ENCODE measurements at regions not wholly inside any gene's neighbourhood (a gene's known extent, or its start where the extent isn't known, plus 50 kb on each side); places are given as distances from the start of the nearest gene placed in this dataset.
"Not testable (repeated sequence)": the region's sequence is repeated elsewhere in the genome, so short reads cannot be mapped to it uniquely, and the experiment has no call there.

DNA sequence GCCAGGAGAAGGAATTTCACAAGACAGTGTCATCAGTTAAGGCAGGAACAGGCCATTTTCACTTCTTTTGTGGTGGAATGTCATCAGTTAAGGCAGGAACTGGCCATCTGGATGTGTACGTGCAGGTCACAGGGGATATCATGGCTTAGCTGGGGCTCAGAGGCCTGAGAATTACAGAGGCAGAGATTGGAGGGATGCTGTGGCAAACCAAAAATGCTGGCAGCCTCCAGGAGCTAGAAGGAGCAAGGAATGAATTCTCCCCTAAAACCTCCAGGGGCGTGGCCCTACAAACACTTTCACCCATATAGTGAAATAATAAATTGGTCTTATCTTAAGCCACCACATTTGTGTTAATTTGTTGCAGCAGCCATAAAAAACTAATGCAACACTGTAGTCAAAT lies 557.0 kb downstream of the ZNF385D start:
- not testable (repeated sequence) for H3K36me3 Mint-ChIP-seq, DNase-seq, H3K9me3 Mint-ChIP-seq, H3K27me3 Mint-ChIP-seq, H3K27ac Mint-ChIP-seq, H3K4me1 Mint-ChIP-seq, H3K4me3 Mint-ChIP-seq

DNA sequence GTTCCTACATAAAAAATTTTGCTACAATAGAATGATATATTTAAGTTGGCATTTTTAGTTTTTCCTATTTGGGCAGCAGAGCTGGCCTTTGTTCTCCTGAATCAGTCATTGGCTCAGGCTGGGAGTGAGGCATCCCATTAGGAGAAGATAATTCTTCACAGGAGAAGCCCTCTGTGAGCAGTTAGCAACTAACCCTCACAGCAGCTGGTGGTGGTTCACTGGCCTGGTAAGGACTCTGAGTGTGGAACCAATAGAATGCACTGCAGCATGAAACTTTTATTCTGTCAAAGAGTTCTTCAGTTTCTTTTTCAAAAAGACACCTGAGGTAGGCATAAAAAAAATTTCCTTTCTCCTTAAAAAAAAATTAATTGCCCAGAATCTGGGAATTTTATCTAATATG lies 562.6 kb downstream of the ZNF385D start:
- H3K36me3 Mint-ChIP-seq, result no peaks in the 10 kb centered on the region

GRCh38 chr3:21185816-21186314 lies 565.1 kb downstream of the ZNF385D start:
- H3K9me3 Mint-ChIP-seq, result peaks cover 7% of the 10 kb centered on the region
- no peak overlapping the region for H3K4me3 Mint-ChIP-seq
- no peak for DNase-seq
- no peak overlapping the region for H3K27ac Mint-ChIP-seq
- no peaks in the 10 kb centered on the region for H3K4me1 Mint-ChIP-seq
- H3K36me3 Mint-ChIP-seq, result no peaks in the 10 kb centered on the region
- H3K27me3 Mint-ChIP-seq, result no peaks in the 10 kb centered on the region

More for the DNA sequence above, 562.6 kb downstream of the ZNF385D start:
- Mint-ChIP-seq H3K27ac (no peak overlapping the region), H3K9me3 (peaks cover 13% of the 10 kb centered on the region), H3K27me3 (no peaks in the 10 kb centered on the region), H3K4me3 (no peak overlapping the region), H3K4me1 (no peaks in the 10 kb centered on the region)
- DNase-seq, result no peak

- Mint-ChIP-seq H3K4me1 (no peaks in the 10 kb centered on the region), H3K9me3 (peaks cover 27% of the 10 kb centered on the region), H3K27me3 (no peaks in the 10 kb centered on the region), H3K4me3 (no peak overlapping the region), H3K27ac (no peak overlapping the region), H3K36me3 (peaks cover 2% of the 10 kb centered on the region)
- no peak for DNase-seq
These were observed 576.5 kb downstream of the ZNF385D start for GRCh38 chr3:21174461-21174860.

- Mint-ChIP-seq H3K27me3 (no peaks in the 10 kb centered on the region), H3K4me3 (no peak overlapping the region), H3K9me3 (peaks cover 10% of the 10 kb centered on the region), H3K27ac (no peak overlapping the region), H3K4me1 (no peaks in the 10 kb centered on the region), H3K36me3 (no peaks in the 10 kb centered on the region)
- DNase-seq, result no peak
These were observed 580.0 kb downstream of the ZNF385D start for GRCh38 chr3:21170964-21171363.

DNA sequence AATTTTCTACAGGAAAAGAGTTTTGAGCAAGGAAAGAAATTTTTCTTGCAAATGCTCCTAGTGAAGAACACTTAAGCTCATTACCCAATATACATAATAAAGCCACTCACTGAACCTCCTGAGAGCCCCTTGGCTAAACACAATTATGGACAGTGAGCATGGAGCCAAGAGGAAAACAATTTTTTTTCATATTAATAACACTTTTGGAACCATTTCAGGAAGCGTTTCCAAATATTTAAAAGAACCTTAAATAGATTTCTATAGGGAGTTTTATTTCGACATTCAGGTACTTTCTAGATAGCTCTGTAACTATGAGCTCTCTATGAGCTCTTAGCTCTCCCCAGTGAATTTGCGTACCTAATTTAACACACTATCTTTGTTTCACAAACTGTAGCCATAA lies 581.1 kb downstream of the ZNF385D start:
- Mint-ChIP-seq H3K9me3 (peaks cover 8% of the 10 kb centered on the region), H3K4me1 (no peaks in the 10 kb centered on the region), H3K4me3 (no peak overlapping the region), H3K27me3 (no peaks in the 10 kb centered on the region), H3K36me3 (no peaks in the 10 kb centered on the region), H3K27ac (no peak overlapping the region)
- DNase-seq, result no peak

DNA sequence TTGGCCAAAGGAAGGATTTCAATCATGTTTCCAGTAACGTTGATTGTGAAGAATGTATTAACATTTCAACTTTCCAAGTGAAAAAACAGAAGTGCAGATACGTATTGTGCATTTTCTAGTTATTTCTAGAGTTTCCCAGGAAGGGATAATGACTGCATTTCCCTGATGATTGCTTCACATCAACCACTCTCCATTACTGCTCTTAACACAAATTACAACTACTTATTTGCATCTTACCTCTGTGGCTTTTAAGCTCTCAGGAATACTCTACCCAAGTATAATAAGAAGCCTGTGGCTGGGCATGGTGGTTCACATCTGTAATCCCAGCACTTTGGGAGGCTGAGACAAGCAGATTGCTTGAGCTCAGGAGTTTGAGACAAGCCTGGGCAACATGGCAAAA lies 582.5 kb downstream of the ZNF385D start:
- H3K9me3 Mint-ChIP-seq, result peaks cover 5% of the 10 kb centered on the region
- H3K4me1 Mint-ChIP-seq, result no peaks in the 10 kb centered on the region
- H3K36me3 Mint-ChIP-seq, result no peaks in the 10 kb centered on the region
- H3K4me3 Mint-ChIP-seq, result no peak overlapping the region
- no peak for DNase-seq
- no peaks in the 10 kb centered on the region for H3K27me3 Mint-ChIP-seq
- no peak overlapping the region for H3K27ac Mint-ChIP-seq

DNA sequence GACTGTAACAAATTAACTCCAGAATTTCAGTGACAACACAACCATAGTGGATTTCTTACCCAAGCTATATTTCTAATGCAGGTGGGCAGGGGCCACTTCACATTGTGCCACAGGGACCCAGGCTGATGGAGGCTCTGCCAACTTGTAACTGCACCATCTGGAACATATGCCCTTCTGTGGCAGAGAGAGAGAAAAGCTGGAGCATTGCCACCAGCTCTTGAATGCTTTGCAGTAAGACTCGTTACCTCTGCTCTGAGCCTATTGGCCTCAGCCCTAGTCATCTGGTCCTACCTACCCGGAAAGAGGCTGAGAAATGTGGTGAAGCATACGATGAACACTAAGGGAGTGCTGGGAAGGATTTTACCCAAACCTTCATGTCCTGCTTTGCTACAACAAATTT lies 587.1 kb downstream of the ZNF385D start:
- Mint-ChIP-seq H3K27ac (no peak overlapping the region), H3K4me3 (no peak overlapping the region), H3K36me3 (no peaks in the 10 kb centered on the region), H3K9me3 (peaks cover 3% of the 10 kb centered on the region), H3K27me3 (no peaks in the 10 kb centered on the region), H3K4me1 (no peaks in the 10 kb centered on the region)
- no peak for DNase-seq

DNA sequence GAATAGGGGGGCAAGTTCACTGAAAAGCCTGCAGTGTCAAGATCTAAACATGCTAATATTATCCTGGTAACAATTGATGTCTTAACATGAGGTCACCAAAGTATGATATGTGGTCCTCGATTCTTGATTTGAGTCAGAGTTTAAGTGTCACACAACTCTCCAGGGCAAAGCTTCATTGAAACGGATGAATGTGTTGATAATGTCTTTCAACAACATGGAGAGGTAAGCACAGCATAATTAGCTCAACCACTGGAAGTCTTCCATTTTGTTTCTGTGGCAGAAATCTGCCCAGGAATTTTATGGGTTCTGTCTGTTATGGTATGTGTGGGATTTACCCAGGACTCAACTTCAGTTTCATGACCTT lies 591.5 kb downstream of the ZNF385D start:
- Mint-ChIP-seq H3K4me1 (no peaks in the 10 kb centered on the region), H3K27ac (no peak overlapping the region), H3K27me3 (no peaks in the 10 kb centered on the region), H3K36me3 (no peaks in the 10 kb centered on the region), H3K4me3 (no peak overlapping the region), H3K9me3 (peaks cover 3% of the 10 kb centered on the region)
- DNase-seq, result no peak

DNA sequence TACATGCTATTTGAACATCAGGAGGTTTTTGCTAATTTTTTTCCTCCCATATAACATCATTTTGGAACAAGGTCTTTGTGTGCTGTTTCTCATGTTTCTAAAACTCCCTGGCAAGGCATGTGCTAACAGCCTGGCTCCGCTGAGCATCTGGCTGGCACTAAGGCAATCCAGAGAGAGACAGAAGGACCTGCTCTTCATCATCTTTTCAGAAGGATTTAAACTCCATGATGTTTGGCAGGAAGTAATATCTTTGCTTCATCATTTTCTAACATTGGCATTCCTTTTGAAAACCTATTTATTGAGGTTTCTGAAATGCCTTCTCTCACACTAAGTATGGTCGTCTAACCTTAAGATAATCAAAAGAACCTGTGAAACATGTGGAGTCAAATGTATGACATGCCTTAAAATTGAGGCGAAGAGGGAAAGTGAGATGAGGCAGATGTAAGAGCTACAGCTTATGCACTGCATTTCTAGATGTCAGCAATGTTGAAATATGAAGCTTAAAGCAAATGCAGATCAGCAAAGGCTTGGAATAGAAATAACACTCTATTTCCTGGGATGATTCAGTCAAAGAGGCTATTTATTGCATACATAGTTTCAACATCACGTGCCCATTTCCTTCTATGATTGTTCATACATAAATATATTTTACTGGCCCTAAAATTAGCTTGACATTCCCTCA lies 592.0 kb downstream of the ZNF385D start:
- peaks cover 3% of the 10 kb centered on the region for H3K9me3 Mint-ChIP-seq
- H3K27me3 Mint-ChIP-seq, result no peaks in the 10 kb centered on the region
- no peak for DNase-seq
- no peak overlapping the region for H3K4me3 Mint-ChIP-seq
- no peaks in the 10 kb centered on the region for H3K4me1 Mint-ChIP-seq
- H3K36me3 Mint-ChIP-seq, result no peaks in the 10 kb centered on the region
- H3K27ac Mint-ChIP-seq, result no peak overlapping the region

GRCh38 chr3:21154911-21155310 lies 596.1 kb downstream of the ZNF385D start:
- no peaks in the 10 kb centered on the region for H3K9me3 Mint-ChIP-seq

DNA sequence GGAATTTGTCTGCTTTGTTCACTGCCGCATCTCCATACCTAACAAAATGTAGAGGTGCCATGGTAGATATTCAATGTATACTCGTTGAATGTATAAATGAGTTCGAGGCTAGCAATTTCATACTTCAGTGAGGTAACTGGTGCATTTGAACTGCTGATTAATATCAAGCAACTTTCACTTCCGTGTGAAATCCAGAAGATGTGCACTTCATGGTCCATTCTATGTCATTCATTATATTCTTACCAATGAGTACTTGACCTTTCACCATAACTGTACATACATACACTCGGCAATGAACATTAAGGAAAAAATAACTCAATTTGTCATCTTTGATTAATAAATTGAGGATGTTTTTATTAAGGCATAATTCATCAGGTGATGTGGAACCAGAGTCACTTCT lies 598.5 kb downstream of the ZNF385D start:
- no peaks in the 10 kb centered on the region for H3K9me3 Mint-ChIP-seq
- no peaks in the 10 kb centered on the region for H3K4me1 Mint-ChIP-seq
- no peaks in the 10 kb centered on the region for H3K36me3 Mint-ChIP-seq

More at GRCh38 chr3:21154911-21155310, 596.1 kb downstream of the ZNF385D start:
- no peaks in the 10 kb centered on the region for H3K36me3 Mint-ChIP-seq
- no peak for DNase-seq
- H3K27ac Mint-ChIP-seq, result no peak overlapping the region
- no peaks in the 10 kb centered on the region for H3K4me1 Mint-ChIP-seq
- no peak overlapping the region for H3K4me3 Mint-ChIP-seq
- no peaks in the 10 kb centered on the region for H3K27me3 Mint-ChIP-seq

GRCh38 chr3:21142949-21143348 lies 608.1 kb downstream of the ZNF385D start:
- Mint-ChIP-seq H3K36me3 (no peaks in the 10 kb centered on the region), H3K27me3 (no peaks in the 10 kb centered on the region), H3K4me3 (no peak overlapping the region), H3K27ac (no peak overlapping the region), H3K9me3 (peaks cover 7% of the 10 kb centered on the region), H3K4me1 (no peaks in the 10 kb centered on the region)
- no peak for DNase-seq

More for the DNA sequence above, 598.5 kb downstream of the ZNF385D start:
- H3K27me3 Mint-ChIP-seq, result no peaks in the 10 kb centered on the region
- DNase-seq, result no peak
- no peak overlapping the region for H3K4me3 Mint-ChIP-seq
- H3K27ac Mint-ChIP-seq, result no peak overlapping the region

DNA sequence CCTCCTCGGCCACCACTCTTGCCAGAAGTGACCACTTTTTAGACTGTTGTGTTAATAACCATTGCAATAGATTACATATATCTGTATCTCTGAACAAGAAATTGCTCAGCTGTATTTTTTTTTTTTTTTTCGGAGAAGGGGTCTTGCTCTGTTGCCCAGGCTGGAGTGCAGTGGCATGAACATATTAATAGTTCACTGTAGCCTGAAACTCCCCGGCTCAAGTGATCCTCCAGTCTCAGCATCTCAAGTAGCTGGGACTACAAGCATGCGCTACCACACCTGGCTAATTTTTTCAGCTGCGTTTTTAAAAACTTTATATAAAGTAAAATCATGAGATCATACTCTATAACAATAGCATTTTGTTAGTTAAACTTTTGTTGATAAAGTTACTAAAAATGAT lies 609.0 kb downstream of the ZNF385D start:
- H3K27ac Mint-ChIP-seq, result no peak overlapping the region
- DNase-seq, result no peak
- no peaks in the 10 kb centered on the region for H3K4me1 Mint-ChIP-seq
- no peaks in the 10 kb centered on the region for H3K36me3 Mint-ChIP-seq
- H3K4me3 Mint-ChIP-seq, result no peak overlapping the region
- peaks cover 9% of the 10 kb centered on the region for H3K9me3 Mint-ChIP-seq
- no peaks in the 10 kb centered on the region for H3K27me3 Mint-ChIP-seq

DNA sequence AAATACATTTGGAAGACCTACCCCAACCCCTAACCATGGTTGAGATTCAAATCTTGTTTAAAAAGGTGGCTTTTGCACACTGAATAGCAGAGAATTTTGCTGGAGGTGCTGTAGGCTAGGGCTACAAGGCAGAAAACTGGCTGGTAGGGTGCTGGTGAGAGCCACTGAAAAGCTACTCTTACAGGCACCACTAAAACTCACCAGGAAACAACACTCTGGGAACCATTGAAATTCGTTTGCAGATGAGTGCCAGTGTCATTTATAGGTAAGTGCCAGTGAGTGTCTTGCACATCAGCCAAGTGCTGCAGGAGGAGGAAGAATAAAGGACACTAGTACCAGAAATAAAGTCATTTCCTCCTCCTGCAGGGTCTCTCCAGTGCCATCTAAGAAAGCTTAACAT lies 610.2 kb downstream of the ZNF385D start:
- Mint-ChIP-seq H3K27me3 (no peaks in the 10 kb centered on the region), H3K4me3 (no peak overlapping the region), H3K36me3 (no peaks in the 10 kb centered on the region), H3K4me1 (no peaks in the 10 kb centered on the region), H3K9me3 (peaks cover 6% of the 10 kb centered on the region), H3K27ac (no peak overlapping the region)
- DNase-seq, result no peak

DNA sequence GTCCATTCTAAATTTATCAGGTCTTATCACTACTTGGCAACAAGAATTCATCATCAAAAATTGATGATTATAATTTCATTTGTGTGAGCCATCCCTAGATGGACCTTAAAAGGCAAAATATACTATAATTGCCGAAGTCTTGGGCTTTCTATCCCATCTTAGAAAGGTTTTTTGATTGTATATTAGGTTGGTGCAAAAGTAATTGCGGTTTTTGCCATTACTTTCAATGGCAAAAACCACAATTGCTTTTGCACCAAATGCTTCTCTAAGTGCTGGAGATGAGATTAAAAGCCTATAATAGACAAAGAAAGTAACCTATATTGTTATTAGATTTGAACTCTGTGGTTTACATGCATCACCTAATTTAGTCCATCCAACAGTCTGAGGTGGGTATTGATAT lies 612.9 kb downstream of the ZNF385D start:
- Mint-ChIP-seq H3K9me3 (peaks cover 2% of the 10 kb centered on the region), H3K36me3 (no peaks in the 10 kb centered on the region), H3K27me3 (no peaks in the 10 kb centered on the region), H3K4me3 (no peak overlapping the region), H3K4me1 (no peaks in the 10 kb centered on the region), H3K27ac (no peak overlapping the region)
- DNase-seq, result no peak
